Stimulated activated CD4-positive, alpha-beta T cell treated with anti-CD3 and anti-CD28 coated beads, Interleukin-4, amount 100 ng/mL, for 1 hour (primary cell): ENCODE measurements at regions not wholly inside any gene's neighbourhood (a gene's known extent, or its start where the extent isn't known, plus 50 kb on each side); places are given as distances from the start of the nearest gene placed in this dataset.
"Not testable (repeated sequence)": the region's sequence is repeated elsewhere in the genome, so short reads cannot be mapped to it uniquely, and the experiment has no call there.

Experiments used
- DNase-seq: peaks from one replicate; pipeline ENCODE4 v3.0.0-alpha.2; 2020

DNA sequence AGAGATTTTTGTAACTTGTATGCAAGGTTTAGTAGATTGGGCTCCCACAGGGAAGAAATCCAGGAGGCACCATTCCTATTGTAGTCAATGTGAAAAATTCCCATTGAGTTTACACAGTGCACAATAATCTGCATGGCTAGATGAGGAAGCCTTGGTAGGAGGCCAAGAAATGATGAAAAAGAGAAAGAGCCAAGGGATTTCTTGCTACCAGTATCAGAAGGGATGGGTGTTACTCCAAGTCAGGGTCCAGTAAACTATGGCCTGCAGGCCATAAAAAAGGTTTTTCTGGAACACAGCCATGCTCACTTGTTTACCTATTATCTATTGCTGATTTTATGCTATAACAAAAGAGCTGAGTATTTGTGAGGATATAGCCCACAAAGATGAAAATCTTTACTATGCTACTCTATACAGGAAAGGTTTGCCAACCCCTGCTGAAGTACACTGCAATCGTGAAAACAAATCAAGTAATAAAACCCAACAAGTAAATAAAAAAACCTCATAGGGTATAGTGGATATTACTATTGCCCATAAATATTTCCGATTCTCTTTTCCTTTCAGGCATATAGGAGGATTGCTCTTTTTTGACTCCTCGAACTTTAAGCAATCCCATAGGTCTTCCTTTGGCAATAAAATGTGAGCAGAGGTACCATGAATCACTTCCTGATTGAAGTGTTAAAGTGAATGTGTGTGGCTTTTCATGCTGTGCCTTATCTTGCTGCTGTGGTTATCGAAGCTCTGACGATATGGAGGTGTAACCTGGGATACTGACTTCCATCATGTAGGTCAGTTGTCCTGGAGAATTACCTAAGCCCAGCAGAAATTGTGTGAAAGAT, 256.3 kb upstream of the MAGI2 start:
- no peak for DNase-seq

DNA sequence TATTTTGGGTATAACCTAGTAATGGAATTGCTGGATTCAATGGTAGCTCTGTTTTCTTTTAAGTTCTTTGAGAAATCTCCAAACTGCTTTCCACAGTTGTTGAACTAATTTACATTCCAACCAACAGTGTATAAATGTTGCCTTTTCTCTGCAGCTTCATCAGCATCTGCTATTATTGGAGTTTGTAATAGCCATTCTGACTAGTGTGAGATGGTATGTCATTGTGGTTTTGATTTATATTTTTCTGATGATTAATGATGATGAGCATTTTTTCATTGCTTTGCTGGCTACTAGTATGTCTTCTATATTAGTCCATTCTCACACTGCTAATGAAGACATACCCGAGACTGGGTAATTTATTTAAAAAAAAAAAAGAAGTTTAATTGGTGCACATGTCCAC, 248.6 kb upstream of the MAGI2 start:
- no peak for DNase-seq

DNA sequence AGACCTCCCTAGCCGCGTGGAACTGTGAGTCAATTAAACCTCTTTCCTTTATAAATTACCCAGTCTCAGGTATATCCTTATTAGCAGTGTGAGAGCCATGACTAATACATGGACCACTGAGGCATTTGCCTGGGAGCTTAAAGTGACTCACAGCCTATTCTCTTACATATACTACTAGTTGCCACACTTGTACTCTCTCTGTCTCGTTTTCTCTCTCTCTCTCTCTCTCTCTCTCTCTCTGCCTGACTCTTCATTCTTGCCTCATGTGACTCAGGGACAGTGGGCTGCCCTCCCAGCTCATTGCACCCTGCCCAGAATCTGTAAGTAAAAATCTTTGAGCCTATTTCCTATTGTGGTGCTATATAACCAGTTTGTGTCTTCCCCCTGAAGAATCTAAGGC, 238.5 kb upstream of the MAGI2 start:
- no peak for DNase-seq

DNA sequence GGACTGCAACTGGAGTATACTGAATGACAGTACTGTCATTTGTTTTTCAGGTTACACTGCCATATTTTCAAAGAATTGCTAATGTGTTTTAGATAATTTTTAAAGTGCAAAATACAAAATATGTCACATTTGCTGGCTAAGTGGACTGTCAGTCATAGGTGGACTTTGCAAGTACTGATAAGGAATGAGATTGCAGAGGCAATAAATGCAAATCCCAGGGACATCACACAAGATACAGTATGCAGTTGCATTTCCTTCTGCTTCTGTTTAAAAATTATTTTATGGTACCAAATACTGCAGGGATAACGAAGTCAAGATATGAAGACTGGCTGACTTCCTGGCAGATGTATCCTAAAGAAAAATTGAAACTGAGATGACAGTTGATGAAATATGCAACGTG, 237.6 kb upstream of the MAGI2 start:
- DNase-seq, result no peak

DNA sequence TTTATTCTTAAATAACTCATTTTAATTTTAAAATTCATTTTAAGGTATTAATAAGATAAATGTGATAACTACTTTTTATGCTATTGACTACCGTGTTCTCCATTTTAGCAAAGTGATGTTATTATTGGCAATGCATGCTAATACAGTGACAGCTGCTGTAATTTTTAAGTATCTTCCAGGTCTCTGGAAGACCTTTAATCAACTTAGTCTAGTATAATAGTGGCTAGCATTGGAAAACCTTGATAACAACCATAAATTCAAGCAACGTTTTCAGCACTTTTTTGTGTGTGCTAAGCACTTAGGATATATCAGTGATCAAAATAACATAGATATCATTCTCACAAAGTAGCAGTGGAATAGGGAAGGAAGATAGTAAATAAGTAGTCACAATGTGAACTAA, 230.9 kb upstream of the MAGI2 start:
- no peak for DNase-seq

DNA sequence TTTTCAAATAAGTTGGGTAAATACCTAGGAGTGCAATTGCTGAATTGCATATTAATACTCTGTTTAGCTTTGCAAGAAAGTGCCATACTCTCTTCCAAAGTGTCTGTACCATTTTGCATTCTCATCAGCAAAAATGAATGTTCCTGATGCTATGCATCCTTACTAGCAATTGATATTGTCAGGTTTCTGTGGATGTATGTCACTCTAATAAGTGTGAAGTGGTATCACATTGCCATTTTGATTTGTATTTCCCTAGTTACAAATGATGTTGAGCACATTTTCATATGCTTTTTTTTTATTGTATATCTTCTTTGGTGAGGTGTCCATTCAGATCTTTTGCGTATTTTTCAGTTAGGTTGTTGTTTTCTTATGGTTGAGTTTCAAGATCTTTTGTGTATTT, 230.4 kb upstream of the MAGI2 start:
- DNase-seq, result no peak

DNA sequence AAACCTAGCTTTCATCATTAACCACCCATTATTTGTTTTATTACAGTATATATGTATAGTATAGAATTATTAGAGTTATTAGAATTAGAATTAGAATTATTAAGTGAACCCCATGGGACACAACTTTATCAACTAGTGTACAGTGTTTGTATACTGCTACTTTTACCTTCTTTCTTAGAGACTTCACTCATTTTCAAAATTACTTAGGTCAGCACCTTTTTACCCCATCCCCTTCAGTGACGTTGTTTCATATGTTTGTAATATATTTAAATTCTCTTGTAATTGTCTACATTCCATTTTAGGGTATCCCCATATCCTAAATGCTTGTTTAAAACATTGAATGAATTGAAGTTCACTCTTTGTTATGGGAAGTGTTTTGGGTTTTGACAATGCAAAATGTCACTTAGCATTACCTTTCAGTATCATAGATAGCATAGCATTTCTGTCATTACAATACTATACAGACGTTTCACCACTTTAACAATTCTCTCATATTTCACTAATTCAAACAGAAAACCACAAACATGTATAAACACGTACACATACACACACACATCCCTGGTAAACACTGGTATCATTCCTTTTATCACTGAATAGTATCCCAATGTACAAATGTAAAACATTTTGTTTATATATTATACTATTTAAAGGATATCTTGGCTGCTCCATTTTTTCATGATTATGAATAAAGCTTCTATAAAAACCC, 229.9 kb upstream of the MAGI2 start:
- no peak for DNase-seq

DNA sequence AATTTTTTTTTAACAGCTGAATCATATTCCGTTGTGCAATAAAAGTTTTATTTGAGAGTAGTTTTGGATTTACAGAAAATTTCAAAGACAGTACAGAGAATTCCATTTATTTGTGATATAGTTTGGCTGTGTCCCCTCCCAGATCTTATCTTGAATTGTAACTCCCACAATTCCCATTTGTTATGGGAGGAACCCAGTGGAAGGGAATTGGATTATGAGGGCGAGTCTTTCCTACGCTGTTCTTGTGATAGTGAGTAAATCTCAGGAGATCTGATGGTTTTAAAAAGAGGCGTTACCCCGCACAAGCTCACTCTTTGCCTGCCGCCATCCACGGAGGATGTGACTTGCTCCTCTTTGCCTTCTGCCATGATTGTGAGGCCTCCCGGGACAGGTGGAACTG, 228.0 kb upstream of the MAGI2 start:
- no peak for DNase-seq

DNA sequence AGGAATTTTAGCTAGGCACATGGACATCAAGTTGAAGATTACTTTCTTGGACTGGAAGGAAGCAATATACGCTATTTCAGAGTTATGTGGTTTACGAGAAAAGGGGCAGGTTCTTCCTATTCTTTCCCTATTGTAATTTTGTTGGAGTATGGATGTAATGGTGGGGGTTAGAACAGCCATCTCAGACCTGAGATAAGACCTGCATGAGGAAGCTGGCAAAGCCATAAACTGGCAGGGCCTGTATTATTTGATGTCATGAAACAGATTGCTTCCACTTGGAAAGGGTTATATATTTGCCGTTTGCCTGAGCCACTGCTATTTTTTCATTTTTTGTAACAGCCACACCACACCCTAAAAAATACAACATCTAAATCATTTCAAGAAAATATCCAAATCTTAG, 220.5 kb upstream of the MAGI2 start:
- no peak for DNase-seq

DNA sequence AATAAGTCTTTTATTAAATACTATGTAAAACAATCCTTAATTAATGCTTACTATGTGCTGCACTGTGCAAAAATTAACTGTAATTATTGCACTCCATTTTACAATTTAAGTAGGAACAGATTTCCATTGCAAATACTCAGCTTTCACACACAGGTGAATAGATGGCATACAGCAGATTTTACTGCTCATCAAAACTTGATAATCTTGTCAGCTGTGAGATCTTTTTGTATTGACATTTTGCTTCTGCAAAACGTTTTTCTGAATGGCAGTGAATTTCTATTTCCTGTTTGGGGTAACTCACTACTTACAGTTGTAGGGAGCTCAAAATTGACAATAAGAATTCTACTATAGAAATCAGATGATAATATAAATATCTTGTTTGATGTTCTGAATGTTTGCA, 220.0 kb upstream of the MAGI2 start:
- DNase-seq, result no peak

DNA sequence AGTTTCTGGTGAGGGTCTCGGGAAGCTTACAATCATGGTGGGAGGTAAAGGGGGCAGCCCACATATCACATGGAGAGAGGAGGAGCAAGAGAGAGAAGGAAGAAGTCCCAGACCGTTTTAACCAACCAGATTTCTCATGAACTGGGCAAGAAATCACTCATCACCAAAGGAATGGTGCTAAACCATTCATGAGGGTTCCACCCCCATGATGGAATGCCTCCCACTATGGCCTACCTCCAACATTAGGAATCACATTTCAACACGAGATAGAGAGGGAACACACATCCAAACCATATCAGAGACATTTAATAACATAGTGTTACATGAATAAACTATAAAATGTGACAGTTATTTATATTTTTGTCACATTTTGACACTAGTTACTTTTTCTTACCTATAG, 214.8 kb upstream of the MAGI2 start:
- no peak for DNase-seq

DNA sequence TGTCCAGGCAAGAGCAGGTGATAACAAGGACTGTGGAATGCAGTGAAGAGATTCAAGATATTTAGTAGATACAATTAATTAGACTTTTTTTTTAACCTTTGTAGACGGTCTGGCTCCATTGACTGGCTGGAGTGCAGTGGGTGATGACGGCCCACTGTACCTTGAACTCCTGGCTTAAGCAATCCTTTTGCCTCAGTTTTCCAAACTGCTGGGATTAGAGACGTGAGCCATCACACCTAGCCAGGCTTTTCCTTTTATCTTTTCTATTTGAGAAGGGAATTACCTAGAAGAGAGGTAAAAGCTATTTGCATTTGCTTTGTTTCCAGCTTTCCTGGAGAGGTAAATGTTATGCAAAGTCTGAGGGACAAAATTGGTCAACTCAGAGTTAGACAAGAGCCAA, 213.0 kb upstream of the MAGI2 start:
- DNase-seq, result no peak

DNA sequence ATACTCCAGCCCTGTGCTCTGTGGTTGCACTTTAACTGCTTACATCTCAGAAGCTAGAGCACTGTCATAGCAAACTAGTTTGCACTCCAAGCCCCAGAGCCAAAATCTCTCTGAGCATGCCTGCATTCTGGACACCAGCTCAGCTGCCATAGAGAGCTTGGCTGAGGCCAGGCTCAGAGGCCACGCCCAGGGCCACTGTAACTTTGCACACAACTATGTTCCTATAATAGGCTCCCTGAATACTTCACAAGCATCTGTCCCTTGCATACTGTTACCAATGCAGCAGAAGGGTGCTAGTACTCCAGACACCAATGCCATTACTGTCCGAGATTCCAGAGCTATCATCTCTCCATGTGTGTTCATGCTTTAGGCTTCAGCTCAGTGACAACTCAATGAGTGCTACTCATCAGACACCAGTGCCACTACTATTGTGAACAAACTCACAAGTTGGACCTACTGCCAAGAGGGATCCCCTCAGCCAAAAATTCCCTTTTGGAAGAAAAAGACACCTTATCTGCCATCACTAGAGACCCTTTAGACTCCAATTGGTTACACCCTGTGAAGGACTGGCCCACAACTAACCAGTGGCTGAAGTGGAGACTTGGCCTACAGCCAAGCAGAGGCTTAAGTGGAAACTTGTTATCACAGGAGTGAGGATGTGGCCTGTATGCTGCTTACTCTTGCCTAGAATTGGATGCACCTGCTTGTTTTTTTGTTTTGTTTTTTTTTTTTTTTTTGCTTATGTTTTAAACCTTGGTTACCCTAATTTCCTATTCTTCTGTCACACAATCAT, 211.6 kb upstream of the MAGI2 start:
- no peak for DNase-seq

DNA sequence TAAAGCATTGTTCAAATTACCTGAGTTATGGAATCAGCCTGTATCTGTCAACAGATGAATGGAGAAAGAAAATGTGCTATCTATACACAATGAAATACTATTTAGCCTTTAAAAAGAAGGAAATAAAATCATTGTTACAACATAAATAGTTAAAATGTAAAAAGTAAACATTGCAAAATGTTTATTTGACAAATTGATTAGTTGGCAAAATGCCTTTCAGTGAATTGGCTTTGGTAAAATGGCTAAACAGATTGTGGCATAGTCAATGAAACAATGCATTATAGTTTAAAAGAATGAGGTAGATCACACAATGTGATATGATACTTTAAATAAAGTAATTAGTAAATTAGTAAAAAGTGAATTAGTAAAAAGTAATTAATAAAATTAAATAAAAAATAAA, 204.8 kb upstream of the MAGI2 start:
- DNase-seq, result no peak

DNA sequence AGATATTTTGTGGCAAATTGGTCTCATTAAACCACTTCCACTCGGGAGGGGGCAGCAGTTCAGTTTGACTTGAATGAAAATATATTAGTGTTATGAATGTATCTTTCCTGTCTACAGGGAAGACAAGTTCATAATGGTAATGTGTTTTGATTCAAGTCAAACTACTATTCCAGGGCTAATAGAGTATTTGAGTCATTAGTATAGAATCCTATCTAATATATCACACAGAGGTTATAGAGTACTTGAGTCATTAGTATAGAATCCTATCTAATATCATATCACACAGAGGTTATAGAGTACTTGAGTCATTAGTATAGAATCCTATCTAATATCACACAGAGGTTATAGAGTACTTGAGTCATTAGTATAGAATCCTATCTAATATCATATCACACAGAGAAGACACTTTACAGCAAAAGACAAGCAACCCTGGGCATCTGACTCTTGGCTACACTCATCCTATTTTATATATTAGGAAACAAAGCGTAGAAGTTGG, 199.7 kb upstream of the MAGI2 start:
- DNase-seq, result no peak

DNA sequence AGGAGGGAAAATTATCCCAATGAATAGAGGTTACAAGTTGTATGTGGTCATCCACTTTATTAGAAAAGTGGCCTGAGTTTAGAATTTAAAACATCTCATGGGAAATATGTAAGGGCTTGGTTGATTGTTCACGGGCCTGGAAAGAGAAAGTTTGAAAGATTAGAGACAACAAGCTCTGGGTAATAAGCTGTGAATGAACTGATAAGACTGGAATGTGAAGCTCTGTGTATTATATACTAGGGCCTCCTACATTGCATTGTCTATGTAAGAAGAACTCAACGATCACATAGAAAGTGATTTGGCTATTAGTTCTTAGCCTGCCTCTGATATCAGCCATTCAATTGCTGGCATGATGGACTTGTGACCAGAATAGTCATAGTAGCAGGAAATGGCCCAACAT, 199.2 kb upstream of the MAGI2 start:
- no peak for DNase-seq

DNA sequence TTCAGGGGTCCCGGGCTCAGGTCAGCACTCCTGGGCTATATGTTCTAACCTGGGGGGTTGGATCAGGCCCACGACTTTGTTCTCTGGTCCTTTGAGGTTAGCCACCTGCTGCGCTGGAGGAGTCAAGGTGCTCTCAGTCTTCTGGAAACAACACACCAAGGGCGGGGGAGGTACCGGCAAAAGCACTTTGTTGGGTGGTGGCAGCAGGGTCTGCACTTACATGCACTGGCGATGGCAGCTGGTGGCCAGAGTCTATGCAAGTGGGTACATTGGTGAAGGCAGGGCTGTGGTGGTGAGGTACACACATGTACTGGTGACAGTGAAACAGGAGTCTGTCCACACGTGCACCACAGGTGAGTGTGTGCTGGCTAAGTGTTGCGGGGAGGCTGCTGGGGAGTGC, 194.2 kb upstream of the MAGI2 start:
- DNase-seq, result no peak

DNA sequence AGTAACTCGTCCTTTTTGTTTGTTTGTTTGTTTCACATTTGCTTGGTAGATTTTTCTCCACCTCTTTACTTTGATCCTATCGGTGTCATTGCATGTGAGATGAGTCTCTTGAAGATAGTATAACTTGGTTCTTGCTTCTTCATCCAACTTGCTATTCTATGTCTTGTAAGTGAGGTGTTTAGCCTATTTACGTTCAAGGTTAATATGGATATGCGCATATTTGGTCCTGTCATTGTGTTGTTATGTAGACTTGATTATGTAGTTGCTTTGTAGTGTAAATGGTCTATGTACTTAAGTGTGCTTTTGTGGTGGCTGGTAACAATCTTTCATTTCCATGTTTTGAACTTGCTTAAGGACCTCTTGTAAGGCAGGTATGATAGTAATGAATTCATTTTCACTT, 192.8 kb upstream of the MAGI2 start:
- no peak for DNase-seq

DNA sequence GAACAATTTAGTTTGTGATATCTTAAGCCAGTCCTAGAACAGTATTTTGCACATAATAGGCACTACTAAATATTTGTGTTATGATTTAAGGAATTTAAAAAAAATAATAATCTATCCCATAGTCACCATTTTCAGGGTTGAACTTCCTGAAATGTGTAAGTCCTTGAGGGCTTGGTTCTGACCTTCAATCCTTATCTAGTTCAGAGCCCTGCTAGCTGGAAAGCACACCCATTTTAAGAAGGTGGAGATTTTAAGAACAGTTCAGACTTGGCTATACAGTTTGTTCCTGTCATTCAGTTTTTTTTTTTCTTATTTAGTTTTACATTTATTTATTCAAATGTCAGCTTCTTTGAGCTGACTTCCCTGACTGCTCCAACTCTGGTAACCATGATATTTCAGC, 183.4 kb upstream of the MAGI2 start:
- no peak for DNase-seq

DNA sequence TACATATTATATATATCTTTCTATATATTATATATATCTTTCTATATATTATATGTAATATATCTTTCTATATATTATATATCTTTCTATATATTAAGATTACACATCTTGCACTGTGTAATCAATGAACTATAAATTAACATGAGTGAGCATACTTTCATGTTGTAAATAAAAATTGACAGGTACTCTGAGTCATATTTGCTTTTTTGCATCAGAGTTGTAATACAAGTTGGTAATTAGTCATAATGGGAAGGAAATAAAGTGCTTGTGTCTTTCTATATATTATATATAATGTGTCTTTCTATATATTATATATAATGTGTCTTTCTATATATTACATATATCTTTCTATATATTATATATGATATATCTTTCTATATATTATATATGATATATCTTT, 172.5 kb upstream of the MAGI2 start:
- not testable (repeated sequence) for DNase-seq

DNA sequence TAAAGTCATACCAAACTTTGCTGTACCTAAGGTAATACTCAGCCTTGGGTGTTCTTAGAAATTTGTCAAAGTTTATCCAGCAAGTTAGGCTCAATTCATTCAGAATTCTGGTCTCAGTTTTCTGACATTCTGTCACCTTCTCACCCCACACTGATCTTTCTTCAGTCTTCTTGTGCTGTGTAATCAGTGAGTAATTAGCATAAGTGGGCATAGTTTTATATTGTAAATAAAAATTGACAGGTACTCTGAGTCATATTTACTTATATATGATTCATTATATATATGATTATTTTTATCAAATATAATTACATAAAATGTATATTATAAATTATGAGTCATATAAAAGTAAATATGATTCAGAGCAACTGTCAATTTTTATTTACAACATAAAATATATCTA, 170.9 kb upstream of the MAGI2 start:
- DNase-seq, result no peak

DNA sequence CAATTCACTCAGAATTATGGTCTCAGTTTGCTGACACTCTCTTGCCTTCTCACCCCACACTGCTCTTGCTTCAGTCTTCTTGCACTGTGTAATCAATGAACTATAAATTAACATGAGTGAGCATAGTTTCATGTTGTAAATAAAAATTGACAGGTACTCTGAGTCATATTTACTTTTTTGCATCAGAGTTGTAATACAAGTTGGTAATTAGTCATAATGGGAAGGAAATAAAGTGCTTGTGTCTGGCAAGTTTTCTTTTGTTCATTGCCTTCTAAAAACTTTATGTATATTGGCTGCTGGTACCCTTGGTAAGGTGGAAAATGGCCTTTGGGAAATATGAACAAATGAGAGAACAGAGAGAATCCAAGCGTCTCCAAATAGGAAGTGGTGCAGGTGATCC, 169.3 kb upstream of the MAGI2 start:
- DNase-seq, result no peak

DNA sequence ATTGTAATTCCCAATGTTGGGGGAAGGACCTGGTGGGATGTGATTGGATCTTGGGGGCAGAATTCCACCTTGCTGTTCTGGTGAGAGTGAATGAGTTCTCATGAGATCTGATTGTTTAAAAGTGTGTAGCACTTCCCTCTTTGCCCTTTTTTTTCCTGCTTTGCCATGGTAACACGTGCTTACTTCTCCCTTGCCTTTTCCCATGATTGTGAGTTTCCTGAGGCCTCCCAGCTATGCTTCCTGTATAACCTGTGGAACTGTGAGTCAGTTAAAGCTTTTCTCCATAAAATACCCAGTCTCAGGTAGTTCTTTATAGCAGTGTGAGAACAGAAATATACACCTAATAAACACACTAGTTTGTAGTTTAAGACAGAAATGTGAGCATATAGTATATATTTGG, 166.8 kb upstream of the MAGI2 start:
- DNase-seq, result no peak

DNA sequence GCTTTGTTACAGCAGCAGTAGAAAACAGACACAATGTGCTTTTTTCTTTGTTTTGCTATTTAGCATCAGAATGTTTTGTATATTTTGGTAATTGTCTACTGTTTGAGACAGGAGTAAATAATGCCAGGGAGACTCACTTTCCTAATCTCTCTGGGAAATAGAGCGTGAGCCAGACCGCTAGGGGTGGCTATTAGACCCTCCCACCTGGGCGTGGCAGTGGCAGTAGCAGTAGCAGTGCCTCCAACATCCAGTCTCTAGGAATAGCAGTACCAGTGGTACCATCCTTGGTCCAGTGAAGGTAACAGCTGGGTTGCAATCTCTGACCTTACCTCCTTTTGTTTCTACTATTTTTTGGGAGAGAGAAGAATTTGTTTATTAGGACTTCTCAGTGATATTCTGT, 165.7 kb upstream of the MAGI2 start:
- no peak for DNase-seq
